PFSK-1 (cell line): ENCODE measurements at regions not wholly inside any gene's neighbourhood (a gene's known extent, or its start where the extent isn't known, plus 50 kb on each side); places are given as distances from the start of the nearest gene placed in this dataset.

Experiments used
- POLR2AphosphoS5 ChIP-seq: IDR thresholded peaks from 2 replicates; pipeline ENCODE4 v1.6.1; 2012; ENCODE audit warnings: low read depth, mild to moderate bottlenecking, control low read depth, low read length, moderate library complexity
- SIN3A ChIP-seq: IDR thresholded peaks from 2 replicates; pipeline ENCODE4 v1.6.1; 2012; ENCODE audit warnings: mild to moderate bottlenecking, low read length, moderate library complexity, borderline replicate concordance; ENCODE audit not compliant: insufficient read depth
- TAF1 ChIP-seq: IDR thresholded peaks from 2 replicates; pipeline ENCODE4 v1.6.1; 2012; ENCODE audit warnings: low read length, control low read depth, borderline replicate concordance; ENCODE audit not compliant: insufficient read depth
- TF ChIP-seq, protein P1 (sequence below), 2 experiments: IDR thresholded peaks; 2 replicates each; pipeline versions ENCODE4 v1.6.1 to v1.8.0; 2011 to 2012; ENCODE audit warnings: low read depth in 2 of 2, low read length in 2 of 2, control low read depth in 1 of 2, inconsistent platforms in 1 of 2, mild to moderate bottlenecking in 1 of 2, moderate library complexity in 1 of 2; ENCODE audit not compliant: insufficient read depth in 1 of 2

DNA sequence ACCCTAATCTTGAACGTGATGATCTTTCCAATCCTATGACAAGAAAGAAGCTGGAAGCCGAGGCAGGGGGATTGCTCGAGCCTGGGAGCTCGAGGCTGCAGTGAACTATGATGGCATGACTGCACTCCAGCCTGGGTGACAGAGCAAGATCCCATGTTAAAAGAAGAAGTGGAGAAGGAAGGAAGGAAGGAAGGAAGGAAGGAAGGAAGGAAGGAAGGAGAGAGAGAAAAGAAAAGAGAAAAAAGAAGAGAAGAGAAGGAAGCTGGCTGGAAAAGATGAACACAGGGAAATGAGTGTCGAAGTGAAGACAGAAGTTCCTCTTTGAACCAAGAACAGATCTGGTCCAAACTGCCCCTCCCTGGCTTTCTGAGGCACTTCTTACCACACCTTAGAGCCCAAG is 100.5 kb upstream of the PRNP start:
- TF ChIP-seq POLR2AphosphoS5 (no peak), SIN3A (no peak), TAF1 (no peak)
- TF ChIP-seq, protein P1, sequence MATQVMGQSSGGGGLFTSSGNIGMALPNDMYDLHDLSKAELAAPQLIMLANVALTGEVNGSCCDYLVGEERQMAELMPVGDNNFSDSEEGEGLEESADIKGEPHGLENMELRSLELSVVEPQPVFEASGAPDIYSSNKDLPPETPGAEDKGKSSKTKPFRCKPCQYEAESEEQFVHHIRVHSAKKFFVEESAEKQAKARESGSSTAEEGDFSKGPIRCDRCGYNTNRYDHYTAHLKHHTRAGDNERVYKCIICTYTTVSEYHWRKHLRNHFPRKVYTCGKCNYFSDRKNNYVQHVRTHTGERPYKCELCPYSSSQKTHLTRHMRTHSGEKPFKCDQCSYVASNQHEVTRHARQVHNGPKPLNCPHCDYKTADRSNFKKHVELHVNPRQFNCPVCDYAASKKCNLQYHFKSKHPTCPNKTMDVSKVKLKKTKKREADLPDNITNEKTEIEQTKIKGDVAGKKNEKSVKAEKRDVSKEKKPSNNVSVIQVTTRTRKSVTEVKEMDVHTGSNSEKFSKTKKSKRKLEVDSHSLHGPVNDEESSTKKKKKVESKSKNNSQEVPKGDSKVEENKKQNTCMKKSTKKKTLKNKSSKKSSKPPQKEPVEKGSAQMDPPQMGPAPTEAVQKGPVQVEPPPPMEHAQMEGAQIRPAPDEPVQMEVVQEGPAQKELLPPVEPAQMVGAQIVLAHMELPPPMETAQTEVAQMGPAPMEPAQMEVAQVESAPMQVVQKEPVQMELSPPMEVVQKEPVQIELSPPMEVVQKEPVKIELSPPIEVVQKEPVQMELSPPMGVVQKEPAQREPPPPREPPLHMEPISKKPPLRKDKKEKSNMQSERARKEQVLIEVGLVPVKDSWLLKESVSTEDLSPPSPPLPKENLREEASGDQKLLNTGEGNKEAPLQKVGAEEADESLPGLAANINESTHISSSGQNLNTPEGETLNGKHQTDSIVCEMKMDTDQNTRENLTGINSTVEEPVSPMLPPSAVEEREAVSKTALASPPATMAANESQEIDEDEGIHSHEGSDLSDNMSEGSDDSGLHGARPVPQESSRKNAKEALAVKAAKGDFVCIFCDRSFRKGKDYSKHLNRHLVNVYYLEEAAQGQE (IDR thresholded peaks at IDR 0.05; ENCODE audit: insufficient read depth in 1 of 2, low read depth in 2 of 2, low read length in 2 of 2), result no peak
